PFSK-1 (cell line): ENCODE measurements at regions not wholly inside any gene's neighbourhood (a gene's known extent, or its start where the extent isn't known, plus 50 kb on each side); places are given as distances from the start of the nearest gene placed in this dataset.

Source experiments
- POLR2AphosphoS5 ChIP-seq: IDR thresholded peaks from 2 replicates; pipeline ENCODE4 v1.6.1; 2012; ENCODE audit warnings: low read depth, mild to moderate bottlenecking, control low read depth, low read length, moderate library complexity
- REST ChIP-seq, 2 experiments: IDR thresholded peaks; 2 replicates each; pipeline versions ENCODE4 v1.6.1 to v1.8.0; 2011 to 2012; ENCODE audit warnings: low read depth in 2 of 2, low read length in 2 of 2, control low read depth in 1 of 2, inconsistent platforms in 1 of 2, mild to moderate bottlenecking in 1 of 2, moderate library complexity in 1 of 2; ENCODE audit not compliant: insufficient read depth in 1 of 2
- TAF1 ChIP-seq: IDR thresholded peaks from 2 replicates; pipeline ENCODE4 v1.6.1; 2012; ENCODE audit warnings: low read length, control low read depth, borderline replicate concordance; ENCODE audit not compliant: insufficient read depth

GRCh38 chr2:221109552-221109951, 462.6 kb downstream of the EPHA4 start:
- no peak for TF ChIP-seq REST (IDR thresholded peaks at IDR 0.05; ENCODE audit: insufficient read depth in 1 of 2, low read depth in 2 of 2, low read length in 2 of 2)
- TF ChIP-seq POLR2AphosphoS5, result no peak
- TF ChIP-seq TAF1, result no peak
